CD1c-positive myeloid dendritic cell (primary cell): ENCODE measurements at regions not wholly inside any gene's neighbourhood (a gene's known extent, or its start where the extent isn't known, plus 50 kb on each side); places are given as distances from the start of the nearest gene placed in this dataset.

Experiments
- DNase-seq: peaks from one replicate; pipeline ENCODE4 v3.0.0-alpha.2; 2016; ENCODE audit errors: extremely low spot score

GRCh38 chr1:37085393-37085792, 51.1 kb upstream of the GRIK3 start:
- DNase-seq, result no peak

DNA sequence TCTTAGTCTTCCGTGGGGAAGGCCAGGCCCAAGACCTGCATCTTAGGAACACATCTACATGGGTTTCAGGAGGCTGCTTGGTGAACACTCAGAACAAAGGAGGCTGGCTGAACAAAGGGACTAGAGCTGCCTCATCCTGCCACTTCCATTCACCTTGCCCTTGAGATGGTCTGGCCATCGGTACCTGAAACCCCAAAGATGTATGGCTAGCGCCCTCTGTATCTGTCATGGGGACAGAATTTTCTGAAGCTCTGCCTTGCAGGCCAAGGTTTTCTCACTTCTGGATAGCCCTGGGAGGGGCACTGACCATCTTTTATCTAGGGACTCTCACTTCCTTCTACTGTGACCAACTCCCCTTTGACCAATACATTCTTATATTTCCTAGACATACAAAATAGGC, 55.4 kb upstream of the GRIK3 start:
- DNase-seq, result no peak

DNA sequence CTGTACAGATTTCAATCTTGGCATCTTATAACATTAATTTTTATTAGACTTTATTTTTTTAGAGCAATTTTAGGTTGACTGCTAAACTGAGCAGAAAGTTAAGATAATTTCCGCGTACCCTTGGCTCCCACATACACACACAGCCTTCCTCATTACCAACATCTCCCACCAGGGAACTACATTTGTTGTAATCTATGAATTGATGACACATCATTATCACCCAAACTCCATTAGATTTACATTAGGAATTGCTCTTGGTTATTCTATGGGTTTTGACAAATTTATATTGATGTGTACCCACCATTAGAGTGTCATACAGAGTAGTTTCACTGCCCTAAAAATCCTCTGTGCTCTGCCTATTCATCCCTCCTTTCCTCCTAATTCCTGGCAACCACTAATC, 56.4 kb upstream of the GRIK3 start:
- no peak for DNase-seq

DNA sequence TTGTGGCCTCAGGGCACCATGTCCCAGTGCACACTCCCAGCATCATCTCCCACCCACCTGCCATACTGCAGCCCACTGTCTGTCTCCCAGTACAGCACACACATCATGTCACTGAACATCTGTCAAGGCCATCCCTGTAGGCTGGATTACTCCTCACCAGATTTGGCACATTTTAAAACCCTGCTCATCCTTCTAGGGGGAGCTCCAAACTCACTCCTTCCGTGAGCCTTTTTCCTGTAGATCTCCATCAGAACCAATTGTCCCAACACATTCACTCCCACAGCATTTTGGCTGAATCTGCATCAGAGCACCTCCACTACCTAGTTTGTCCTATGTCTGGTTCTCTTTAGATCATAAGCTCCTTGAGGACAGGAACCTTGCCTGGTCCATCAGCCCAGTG, 58.6 kb upstream of the GRIK3 start:
- no peak for DNase-seq

- DNase-seq, result no peak
Observed at GRCh38 chr1:37094302-37094701, 60.0 kb upstream of the GRIK3 start.

DNA sequence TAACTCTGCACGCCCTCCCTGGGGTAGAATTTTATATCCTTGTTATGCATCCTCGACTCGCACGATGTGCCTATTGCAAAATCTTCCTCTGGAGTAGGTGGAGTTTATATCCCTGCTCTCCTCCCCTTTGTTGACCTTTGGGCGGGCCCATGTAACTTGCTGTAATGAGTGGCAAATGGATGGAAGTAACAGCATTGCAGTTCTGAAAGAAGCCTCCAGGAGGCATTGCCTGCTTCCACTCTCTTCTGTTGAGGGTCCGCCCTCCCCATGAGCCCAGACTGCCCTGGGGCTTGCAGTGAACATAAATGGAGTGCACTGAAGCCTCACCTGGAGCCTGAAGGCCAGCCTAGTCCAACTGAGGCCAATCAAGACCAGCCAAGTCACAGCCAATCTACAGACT, 62.2 kb upstream of the GRIK3 start:
- no peak for DNase-seq

- no peak for DNase-seq
Observed at GRCh38 chr1:37097731-37098130, 63.4 kb upstream of the GRIK3 start.

DNA sequence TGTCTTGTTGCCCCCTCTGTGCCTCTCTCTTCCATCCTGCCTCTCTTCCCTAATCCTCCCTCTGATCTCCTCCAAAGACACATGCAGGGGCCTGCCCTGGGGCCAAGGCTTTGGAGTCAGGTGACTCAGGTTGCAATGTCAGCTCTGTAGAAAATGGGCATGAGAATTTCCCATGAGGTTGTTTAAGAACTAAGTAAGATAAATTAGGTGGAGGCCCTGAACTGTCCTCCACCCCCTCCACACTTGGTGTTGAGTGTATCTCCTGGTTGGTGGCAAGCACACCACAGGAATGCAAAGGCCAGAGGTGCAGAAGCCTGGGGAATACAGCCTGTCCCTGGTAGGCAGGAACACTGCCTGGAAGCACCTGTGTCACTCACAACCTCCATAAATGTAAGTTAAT, 63.9 kb upstream of the GRIK3 start:
- DNase-seq, result no peak

DNA sequence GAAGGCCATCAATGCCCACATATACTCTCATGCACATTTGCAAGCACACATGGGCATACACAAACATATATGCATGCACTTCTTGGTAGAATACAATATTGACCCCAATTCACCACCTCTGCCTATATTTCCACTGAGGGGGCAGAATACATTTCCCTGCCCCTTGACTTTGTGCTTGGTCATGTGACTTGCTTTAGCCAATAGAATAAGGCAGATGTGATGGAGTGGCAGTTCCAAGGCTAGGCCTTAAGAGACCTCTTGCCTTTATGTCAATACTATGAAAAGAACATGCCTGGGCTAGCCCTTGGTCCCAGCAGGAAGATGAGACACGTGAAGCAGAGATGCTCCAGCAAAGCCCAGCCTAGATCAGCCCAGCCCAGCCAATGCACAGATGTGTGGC, 66.0 kb upstream of the GRIK3 start:
- DNase-seq, result no peak

- no peak for DNase-seq
Observed at GRCh38 chr1:37102656-37103382, 68.5 kb upstream of the GRIK3 start.

DNA sequence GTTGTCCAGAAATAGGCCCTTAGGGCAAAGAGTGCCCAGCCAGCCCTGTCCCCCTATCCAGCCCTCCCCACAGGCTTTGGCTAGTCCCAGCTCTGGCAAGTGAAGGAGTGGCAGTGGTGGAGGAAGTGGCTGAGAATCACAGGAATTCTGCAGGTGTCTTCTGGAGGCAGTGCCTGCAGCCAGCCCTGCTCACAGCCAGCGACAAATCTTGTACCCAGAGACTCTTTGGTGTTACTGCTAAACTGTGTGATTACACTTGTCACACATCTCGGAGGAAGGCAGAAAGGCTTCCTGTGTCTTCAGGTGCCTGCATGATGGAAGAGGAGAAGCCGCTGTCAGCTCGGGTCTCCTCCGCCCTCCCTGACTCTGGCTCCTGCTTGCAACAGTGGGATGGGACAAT, 71.6 kb upstream of the GRIK3 start:
- DNase-seq, result no peak

DNA sequence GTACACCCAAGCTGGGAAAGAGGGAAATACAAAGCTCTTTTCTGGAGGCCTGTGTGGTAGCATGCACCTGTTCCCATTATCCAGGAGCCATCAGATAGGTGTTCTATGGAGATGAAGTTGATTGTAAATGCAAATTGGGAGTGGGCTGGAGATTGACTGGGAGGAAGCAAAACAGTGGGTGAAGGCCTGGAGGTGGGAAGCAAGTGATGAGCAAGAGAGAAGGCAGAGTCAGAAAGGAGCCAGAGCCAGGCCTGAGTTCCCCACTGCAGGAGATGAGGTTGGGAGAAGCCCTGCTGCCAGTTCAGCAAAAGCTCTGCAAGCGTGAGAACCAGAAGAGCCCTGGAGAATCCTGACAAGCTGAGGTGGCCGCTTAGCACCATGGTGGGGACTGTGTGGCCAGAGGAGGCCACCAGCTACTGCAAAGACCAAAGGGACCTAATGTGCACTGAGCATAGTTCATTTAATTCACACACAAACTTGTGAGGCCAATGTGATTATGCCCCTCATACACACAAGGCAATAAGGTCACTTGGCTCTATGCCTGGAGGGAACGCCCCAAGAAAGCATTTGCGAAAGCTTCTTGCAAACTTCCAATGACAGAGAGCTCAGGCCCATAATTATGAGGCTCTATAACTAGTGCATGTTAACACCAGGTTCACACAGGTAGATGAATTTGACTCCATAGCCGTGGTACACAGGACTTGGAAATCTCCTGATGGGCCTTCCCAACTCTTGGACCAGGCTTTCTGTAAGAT, 73.0 kb upstream of the GRIK3 start:
- no peak for DNase-seq

DNA sequence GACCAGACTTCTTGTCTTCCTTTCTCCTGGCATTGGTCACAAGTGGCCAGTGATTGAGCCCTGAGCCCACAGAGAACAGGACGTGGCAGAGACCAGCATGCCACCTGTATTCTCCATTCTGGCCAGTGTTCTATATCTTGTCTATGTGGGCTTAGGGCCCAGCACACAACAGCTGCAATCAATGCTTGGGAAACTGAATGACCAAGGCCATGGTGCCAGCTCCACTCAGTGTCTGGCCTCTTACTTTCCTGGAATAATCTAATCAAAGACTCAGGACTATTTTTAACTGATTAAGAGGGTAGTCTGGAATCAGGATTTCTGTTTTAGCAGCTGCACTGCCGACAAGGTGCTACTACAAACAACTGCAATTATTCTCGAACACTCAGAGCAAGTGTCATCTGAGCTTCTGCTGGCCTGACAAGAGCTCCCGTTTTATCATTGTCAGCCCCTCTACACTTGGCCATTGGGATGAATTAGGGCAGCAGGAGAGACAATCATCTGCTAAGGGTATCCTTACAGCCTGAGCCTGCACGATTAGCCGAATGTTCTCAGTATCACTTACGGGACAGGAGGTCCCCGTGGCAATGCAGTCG, 74.4 kb upstream of the GRIK3 start:
- DNase-seq, result no peak

- no peak for DNase-seq
Observed at GRCh38 chr1:37112430-37112829, 78.1 kb upstream of the GRIK3 start.

- no peak for DNase-seq
Observed at GRCh38 chr1:37113285-37113997, 79.1 kb upstream of the GRIK3 start.

DNA sequence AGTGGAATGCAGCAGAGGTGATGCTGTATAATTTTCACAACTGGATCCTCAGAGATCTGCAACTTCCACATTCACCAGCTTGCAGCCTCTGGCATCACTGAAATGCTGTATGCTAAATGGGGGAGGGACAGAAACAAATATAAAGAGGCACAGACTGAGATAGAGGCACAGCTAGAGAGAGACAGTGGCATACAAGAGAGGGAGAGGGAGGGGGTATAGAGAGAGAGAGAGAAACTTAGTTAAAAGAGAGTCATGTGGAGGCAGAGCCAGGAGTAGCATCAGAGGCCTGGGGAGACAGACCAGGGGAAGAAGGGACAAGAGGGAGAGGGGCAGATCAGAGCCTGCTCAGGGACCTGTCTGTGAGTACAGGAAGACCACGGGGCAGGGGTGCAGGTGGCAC, 84.5 kb upstream of the GRIK3 start:
- no peak for DNase-seq

DNA sequence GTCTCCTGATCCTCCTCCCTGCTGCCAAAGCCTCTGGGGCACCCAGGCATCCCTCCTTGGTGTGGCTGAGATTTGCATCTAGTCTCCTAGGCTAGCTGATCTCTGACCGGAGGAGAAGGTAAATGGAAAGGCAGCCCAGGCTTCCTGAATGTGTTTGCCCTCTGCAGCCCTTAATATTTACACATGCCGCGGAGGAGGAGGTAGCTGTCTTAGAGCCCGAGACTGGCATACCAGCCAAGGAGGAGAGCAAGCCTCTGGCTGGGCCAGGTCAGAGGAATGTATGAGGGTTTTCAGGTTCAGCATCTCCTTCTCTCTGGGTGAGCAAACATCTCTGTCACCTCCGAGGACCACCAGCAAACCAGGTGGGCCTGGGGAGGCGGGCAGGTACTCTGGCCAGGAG, 86.0 kb upstream of the GRIK3 start:
- no peak for DNase-seq

GRCh38 chr1:37123276-37124115, 89.2 kb upstream of the GRIK3 start:
- DNase-seq, result no peak

GRCh38 chr1:37124501-37124900, 90.2 kb upstream of the GRIK3 start:
- DNase-seq, result no peak

DNA sequence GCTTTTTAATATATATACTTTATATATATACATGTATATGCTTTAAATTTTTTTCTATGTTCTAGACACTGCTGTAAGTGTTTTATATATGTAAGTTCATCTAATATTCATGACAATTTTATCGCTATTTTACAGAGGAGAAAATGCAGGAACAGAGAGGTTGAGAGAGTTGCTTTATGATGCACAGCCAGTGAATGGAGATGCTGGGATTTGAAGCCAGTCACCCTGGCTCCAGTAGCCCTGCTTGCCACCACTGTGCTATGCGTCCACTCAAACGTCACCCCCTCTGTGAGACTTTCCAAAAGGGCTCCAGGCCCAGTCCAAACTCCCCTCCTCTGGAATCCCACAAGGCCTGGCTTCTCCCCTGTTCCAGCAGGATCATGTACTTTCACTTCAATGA, 91.0 kb upstream of the GRIK3 start:
- no peak for DNase-seq

- no peak for DNase-seq
Observed at GRCh38 chr1:37127254-37127748, 93.0 kb upstream of the GRIK3 start.
